GM12878 (cell line): ENCODE measurements at regions not wholly inside any gene's neighbourhood (a gene's known extent, or its start where the extent isn't known, plus 50 kb on each side); places are given as distances from the start of the nearest gene placed in this dataset.

Source experiments
- ATAC-seq: fragments of 200-7000 bp; cut with Tn5 transposase; 3 replicates; pipeline ENCODE4 v1.9.1; 2020; ENCODE audit warnings: mild to moderate bottlenecking, moderate library complexity
- BruUV-seq: library from RNA; stranded (reverse); fragments of 400-500 nt; replicated peaks from 2 replicates; lab custom pipeline; 2021; lab: Mats Ljungman, UMichigan
- CTCF ChIA-PET: fragments of 300-600 bp; sonication (Branson Sonifier 250); formaldehyde crosslinking; extraction: SDS; loops from one replicate; lab custom pipeline; 2021; ENCODE audit warnings: inconsistent platforms; lab: Yijun Ruan, JAX
- POLR2A ChIA-PET: fragments of 350-600 bp; formaldehyde crosslinking; extraction: SDS; loops from one replicate; lab custom pipeline; 2021; ENCODE audit warnings: inconsistent platforms; lab: Charles Lee
- RAD21 ChIA-PET: fragments of 300-600 bp; sonication (Branson Sonifier 250); formaldehyde crosslinking; loops from one replicate; lab custom pipeline; 2023; ENCODE audit warnings: antibody characterized with exemption; ENCODE audit not compliant: unreplicated experiment; lab: Charles Lee
- SMC1A ChIA-PET: fragments of 300-600 bp; sonication (Branson Sonifier 250); formaldehyde crosslinking; loops from one replicate; lab custom pipeline; 2023; ENCODE audit not compliant: unreplicated experiment, uncharacterized antibody; lab: Charles Lee
- DNase-seq: peaks from one replicate; pipeline ENCODE4 v3.0.0-alpha.2; 2011; ENCODE audit warnings: low read depth, low spot score
- FAIRE-seq: peaks from 3 replicates; lab custom pipeline; 2011; peaks lifted over from hg19 to GRCh38; lab: Jason Lieb, UNC
- H2AFZ ChIP-seq: 2 replicates; pipeline ENCODE4 v1.6.0; 2011; ENCODE audit warnings: low read depth, low read length, control low read depth; ENCODE audit not compliant: control insufficient read depth
- H3K27ac ChIP-seq: 2 replicates; pipeline ENCODE4 v1.5.1; 2011; ENCODE audit warnings: control low read depth; ENCODE audit not compliant: control insufficient read depth, insufficient read depth
- H3K27me3 ChIP-seq, 2 experiments: replicated peaks in 1 of 2; 2 replicates each; pipeline versions ENCODE4 v1.6.0 to v1.6.1; 2011; ENCODE audit warnings: low read length in 1 of 2; ENCODE audit not compliant: control insufficient read depth in 2 of 2, insufficient read depth in 2 of 2
- H3K36me3 ChIP-seq, 2 experiments: 2 replicates each; pipeline ENCODE4 v1.5.1; 2011; ENCODE audit warnings: low read length in 1 of 2; ENCODE audit not compliant: control insufficient read depth in 2 of 2, insufficient read depth in 2 of 2
- H3K4me1 ChIP-seq: 2 replicates; pipeline ENCODE4 v1.6.1; 2011; ENCODE audit warnings: mild to moderate bottlenecking, low read length, moderate library complexity, mixed read lengths; ENCODE audit not compliant: control insufficient read depth, insufficient read depth
- H3K4me2 ChIP-seq: 2 replicates; pipeline ENCODE4 v1.6.0; 2011; ENCODE audit warnings: control low read depth; ENCODE audit not compliant: control insufficient read depth, insufficient read depth
- H3K4me3 ChIP-seq: fragments of 200-600 bp; sonication (generic); 2 replicates; pipeline ENCODE4 v1.5.1; 2016
- H3K79me2 ChIP-seq: 2 replicates; pipeline ENCODE4 v1.6.0; 2011; ENCODE audit warnings: low read length; ENCODE audit not compliant: control insufficient read depth, insufficient read depth
- H3K9ac ChIP-seq: 2 replicates; pipeline ENCODE4 v1.8.0; 2011; ENCODE audit warnings: low read length, control low read depth, mixed read lengths; ENCODE audit not compliant: control insufficient read depth, insufficient read depth
- H3K9me3 ChIP-seq: replicated peaks from 3 replicates; pipeline ENCODE4 v1.5.1; 2011; ENCODE audit warnings: mild to moderate bottlenecking, low read length; ENCODE audit not compliant: control insufficient read depth, insufficient read depth
- H4K20me1 ChIP-seq: 2 replicates; pipeline ENCODE4 v1.6.0; 2011; ENCODE audit not compliant: control insufficient read depth, insufficient read depth
- CHD2 ChIP-seq: IDR thresholded peaks from 2 replicates; pipeline ENCODE4 v1.6.1; 2011; ENCODE audit warnings: low read depth, low read length, improper control_type of control experiment, borderline replicate concordance
- CREB1 ChIP-seq: IDR thresholded peaks from 2 replicates; pipeline ENCODE4 v1.6.1; 2012; ENCODE audit warnings: low read depth, mild to moderate bottlenecking, inconsistent platforms
- HDAC2 ChIP-seq: fragments of 200-600 bp; sonication (generic); IDR thresholded peaks from 2 replicates; pipeline ENCODE4 v1.6.1; 2017
- KDM1A ChIP-seq: fragments of 200-600 bp; sonication (generic); IDR thresholded peaks from 2 replicates; pipeline ENCODE4 v1.6.1; 2016; ENCODE audit warnings: borderline replicate concordance
- KLF5 ChIP-seq: fragments of 450-650 bp; IDR thresholded peaks from 2 replicates; pipeline ENCODE4 v1.6.1; 2014; ENCODE audit warnings: mild to moderate bottlenecking; ENCODE audit not compliant: partially characterized antibody
- MXI1 ChIP-seq: fragments of 150-350 bp; IDR thresholded peaks from 2 replicates; pipeline ENCODE4 v1.6.1; 2011; ENCODE audit warnings: low read depth, mild to moderate bottlenecking, inconsistent platforms, low read length, improper control_type of control experiment
- NFIC ChIP-seq: IDR thresholded peaks from 2 replicates; pipeline ENCODE4 v1.6.1; 2012; ENCODE audit warnings: low read depth, mild to moderate bottlenecking, inconsistent platforms, low read length, moderate library complexity
- NR2C2 ChIP-seq: IDR thresholded peaks from 2 replicates; pipeline ENCODE4 v1.6.1; 2011; ENCODE audit warnings: borderline replicate concordance, low read depth; ENCODE audit not compliant: control insufficient read depth, insufficient read length
- RCOR1 ChIP-seq: conservative IDR thresholded peaks from 2 replicates; pipeline ENCODE4 v1.6.1; 2012; ENCODE audit warnings: low read depth, low read length, improper control_type of control experiment
- RFX5 ChIP-seq: IDR thresholded peaks from 2 replicates; pipeline ENCODE4 v1.6.1; 2011; ENCODE audit warnings: low read depth, low read length, improper control_type of control experiment
- RUNX3 ChIP-seq: IDR thresholded peaks from 2 replicates; pipeline ENCODE4 v1.6.1; 2012; ENCODE audit warnings: low read length, inconsistent platforms
- TARDBP ChIP-seq: IDR thresholded peaks from 2 replicates; pipeline ENCODE4 v1.6.1; 2016; ENCODE audit warnings: borderline replicate concordance
- YY1 ChIP-seq: IDR thresholded peaks from 2 replicates; pipeline ENCODE4 v1.6.1; 2011; ENCODE audit warnings: low read depth, mild to moderate bottlenecking, low read length
- ZNF207 ChIP-seq: fragments of 450-650 bp; IDR thresholded peaks from 2 replicates; pipeline ENCODE4 v1.6.1; 2014; ENCODE audit warnings: antibody characterized with exemption, mild to moderate bottlenecking, borderline replicate concordance
- WGBS: methylation state at CpG from one replicate; pipeline ENCODE4 v1.1.6; 2016; ENCODE audit warnings: low lambda C conversion rate; ENCODE audit not compliant: insufficient replicate concordance, insufficient coverage; ENCODE audit errors: missing lambda C conversion rate; 5-methylcytosine and 5-hydroxymethylcytosine counted together
- in situ Hi-C: fragments of 300-500 bp; cut with MboI; formaldehyde crosslinking; loops from 9 replicates; pipeline ENCODE4 v1.14.3; 2018; ENCODE audit warnings: mixed read lengths
- intact Hi-C: fragments of 100-400 bp; cut with micrococcal nuclease; formaldehyde crosslinking; loops from one replicate; pipeline ENCODE4 v1.14.2; 2022; ENCODE audit not compliant: unreplicated experiment
- TF ChIP-seq, protein P1 (sequence below): IDR thresholded peaks from 2 replicates; pipeline ENCODE4 v1.6.1; 2012; ENCODE audit warnings: low read depth, low read length, improper control_type of control experiment
- TF ChIP-seq, protein P2 (sequence below): fragments of 150-350 bp; IDR thresholded peaks from 2 replicates; pipeline ENCODE4 v1.6.1; 2016; ENCODE audit warnings: low read depth, low read length
- TF ChIP-seq, protein P3 (sequence below): IDR thresholded peaks from 2 replicates; pipeline ENCODE4 v1.6.1; 2012; ENCODE audit warnings: low read length, inconsistent platforms
- TF ChIP-seq, protein P4 (sequence below): fragments of 450-650 bp; IDR thresholded peaks from 2 replicates; pipeline ENCODE4 v1.6.1; 2018; ENCODE audit warnings: mild to moderate bottlenecking, low read depth, moderate library complexity; ENCODE audit not compliant: partially characterized antibody

DNA sequence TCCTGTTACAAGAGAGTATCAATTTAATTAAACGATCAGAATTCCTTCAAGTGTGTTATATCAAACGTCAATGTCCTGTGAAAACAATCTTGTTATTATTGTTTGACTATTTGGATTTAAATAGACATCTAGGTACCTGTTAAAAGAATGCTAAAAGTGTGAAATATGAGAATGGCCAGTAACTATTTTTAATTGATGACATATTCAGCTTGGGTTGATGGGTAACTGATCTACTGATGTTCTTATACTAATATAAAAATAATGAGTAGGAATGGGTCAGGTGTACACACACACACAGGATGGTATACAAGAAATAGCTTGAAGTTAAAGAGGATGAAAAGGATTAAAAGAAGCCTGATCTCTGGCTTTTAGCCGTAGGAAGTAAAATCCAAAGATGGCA, 146.0 kb downstream of the SLC38A4 start:
- no TSS peak for BruUV-seq
- in situ Hi-C loops: no loop called here
- TF ChIP-seq RCOR1 (no peak), RFX5 (no peak), MXI1 (no peak), YY1 (no peak), RUNX3 (no peak), NR2C2 (no peak), TARDBP (no peak), HDAC2 (no peak), CHD2 (no peak), CREB1 (no peak), KLF5 (no peak), KDM1A (no peak), NFIC (no peak), ZNF207 (no peak)
- TF ChIP-seq, protein P1, sequence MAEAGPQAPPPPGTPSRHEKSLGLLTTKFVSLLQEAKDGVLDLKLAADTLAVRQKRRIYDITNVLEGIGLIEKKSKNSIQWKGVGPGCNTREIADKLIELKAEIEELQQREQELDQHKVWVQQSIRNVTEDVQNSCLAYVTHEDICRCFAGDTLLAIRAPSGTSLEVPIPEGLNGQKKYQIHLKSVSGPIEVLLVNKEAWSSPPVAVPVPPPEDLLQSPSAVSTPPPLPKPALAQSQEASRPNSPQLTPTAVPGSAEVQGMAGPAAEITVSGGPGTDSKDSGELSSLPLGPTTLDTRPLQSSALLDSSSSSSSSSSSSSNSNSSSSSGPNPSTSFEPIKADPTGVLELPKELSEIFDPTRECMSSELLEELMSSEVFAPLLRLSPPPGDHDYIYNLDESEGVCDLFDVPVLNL: no peak
- TF ChIP-seq, protein P2, sequence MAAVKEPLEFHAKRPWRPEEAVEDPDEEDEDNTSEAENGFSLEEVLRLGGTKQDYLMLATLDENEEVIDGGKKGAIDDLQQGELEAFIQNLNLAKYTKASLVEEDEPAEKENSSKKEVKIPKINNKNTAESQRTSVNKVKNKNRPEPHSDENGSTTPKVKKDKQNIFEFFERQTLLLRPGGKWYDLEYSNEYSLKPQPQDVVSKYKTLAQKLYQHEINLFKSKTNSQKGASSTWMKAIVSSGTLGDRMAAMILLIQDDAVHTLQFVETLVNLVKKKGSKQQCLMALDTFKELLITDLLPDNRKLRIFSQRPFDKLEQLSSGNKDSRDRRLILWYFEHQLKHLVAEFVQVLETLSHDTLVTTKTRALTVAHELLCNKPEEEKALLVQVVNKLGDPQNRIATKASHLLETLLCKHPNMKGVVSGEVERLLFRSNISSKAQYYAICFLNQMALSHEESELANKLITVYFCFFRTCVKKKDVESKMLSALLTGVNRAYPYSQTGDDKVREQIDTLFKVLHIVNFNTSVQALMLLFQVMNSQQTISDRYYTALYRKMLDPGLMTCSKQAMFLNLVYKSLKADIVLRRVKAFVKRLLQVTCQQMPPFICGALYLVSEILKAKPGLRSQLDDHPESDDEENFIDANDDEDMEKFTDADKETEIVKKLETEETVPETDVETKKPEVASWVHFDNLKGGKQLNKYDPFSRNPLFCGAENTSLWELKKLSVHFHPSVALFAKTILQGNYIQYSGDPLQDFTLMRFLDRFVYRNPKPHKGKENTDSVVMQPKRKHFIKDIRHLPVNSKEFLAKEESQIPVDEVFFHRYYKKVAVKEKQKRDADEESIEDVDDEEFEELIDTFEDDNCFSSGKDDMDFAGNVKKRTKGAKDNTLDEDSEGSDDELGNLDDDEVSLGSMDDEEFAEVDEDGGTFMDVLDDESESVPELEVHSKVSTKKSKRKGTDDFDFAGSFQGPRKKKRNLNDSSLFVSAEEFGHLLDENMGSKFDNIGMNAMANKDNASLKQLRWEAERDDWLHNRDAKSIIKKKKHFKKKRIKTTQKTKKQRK: no peak
- TF ChIP-seq, protein P3, sequence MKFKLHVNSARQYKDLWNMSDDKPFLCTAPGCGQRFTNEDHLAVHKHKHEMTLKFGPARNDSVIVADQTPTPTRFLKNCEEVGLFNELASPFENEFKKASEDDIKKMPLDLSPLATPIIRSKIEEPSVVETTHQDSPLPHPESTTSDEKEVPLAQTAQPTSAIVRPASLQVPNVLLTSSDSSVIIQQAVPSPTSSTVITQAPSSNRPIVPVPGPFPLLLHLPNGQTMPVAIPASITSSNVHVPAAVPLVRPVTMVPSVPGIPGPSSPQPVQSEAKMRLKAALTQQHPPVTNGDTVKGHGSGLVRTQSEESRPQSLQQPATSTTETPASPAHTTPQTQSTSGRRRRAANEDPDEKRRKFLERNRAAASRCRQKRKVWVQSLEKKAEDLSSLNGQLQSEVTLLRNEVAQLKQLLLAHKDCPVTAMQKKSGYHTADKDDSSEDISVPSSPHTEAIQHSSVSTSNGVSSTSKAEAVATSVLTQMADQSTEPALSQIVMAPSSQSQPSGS: no peak
- TF ChIP-seq, protein P4, sequence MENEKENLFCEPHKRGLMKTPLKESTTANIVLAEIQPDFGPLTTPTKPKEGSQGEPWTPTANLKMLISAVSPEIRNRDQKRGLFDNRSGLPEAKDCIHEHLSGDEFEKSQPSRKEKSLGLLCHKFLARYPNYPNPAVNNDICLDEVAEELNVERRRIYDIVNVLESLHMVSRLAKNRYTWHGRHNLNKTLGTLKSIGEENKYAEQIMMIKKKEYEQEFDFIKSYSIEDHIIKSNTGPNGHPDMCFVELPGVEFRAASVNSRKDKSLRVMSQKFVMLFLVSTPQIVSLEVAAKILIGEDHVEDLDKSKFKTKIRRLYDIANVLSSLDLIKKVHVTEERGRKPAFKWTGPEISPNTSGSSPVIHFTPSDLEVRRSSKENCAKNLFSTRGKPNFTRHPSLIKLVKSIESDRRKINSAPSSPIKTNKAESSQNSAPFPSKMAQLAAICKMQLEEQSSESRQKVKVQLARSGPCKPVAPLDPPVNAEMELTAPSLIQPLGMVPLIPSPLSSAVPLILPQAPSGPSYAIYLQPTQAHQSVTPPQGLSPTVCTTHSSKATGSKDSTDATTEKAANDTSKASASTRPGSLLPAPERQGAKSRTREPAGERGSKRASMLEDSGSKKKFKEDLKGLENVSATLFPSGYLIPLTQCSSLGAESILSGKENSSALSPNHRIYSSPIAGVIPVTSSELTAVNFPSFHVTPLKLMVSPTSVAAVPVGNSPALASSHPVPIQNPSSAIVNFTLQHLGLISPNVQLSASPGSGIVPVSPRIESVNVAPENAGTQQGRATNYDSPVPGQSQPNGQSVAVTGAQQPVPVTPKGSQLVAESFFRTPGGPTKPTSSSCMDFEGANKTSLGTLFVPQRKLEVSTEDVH: no peak

More for the DNA sequence above, 146.0 kb downstream of the SLC38A4 start:
- Histone ChIP-seq H3K36me3 (no peaks in the 10 kb centered on the region), H3K79me2 (no peaks in the 10 kb centered on the region), H3K4me1 (no peaks in the 10 kb centered on the region), H2AFZ (no peak overlapping the region), H3K27ac (no peak overlapping the region), H4K20me1 (no peaks in the 10 kb centered on the region), H3K9ac (no peak overlapping the region), H3K9me3 (peaks cover 3% of the 10 kb centered on the region; the same call in 1 of the 3 replicates), H3K4me2 (no peak overlapping the region), H3K27me3 (no peaks in the 10 kb centered on the region), H3K4me3 (no peak overlapping the region)
- 29% methylated on average over 3 of the region's 3 CpGs for WGBS
- no peak for ATAC-seq
- no peak for DNase-seq
- ChIA-PET POLR2A (no interaction called here), SMC1A (interaction anchor here (0.8 to 0.9 kb wide), 2 partner anchors 8 to 530 kb away, joined by 3 read pairs; no protein-coding TSS in a partner anchor), RAD21 (no interaction called here), CTCF (interaction anchor here (0.6 to 0.8 kb wide), 3 partner anchors 9 to 458 kb away, joined by 3 to 4 read pairs (median 3); no protein-coding TSS in a partner anchor)
- no peak for FAIRE-seq
- intact Hi-C loops: loop anchor here (5.0 kb wide), 4 partner anchors 253 to 607 kb away; no protein-coding TSS in a partner anchor
